ENCODE measurements at regions not wholly inside any gene's neighbourhood (a gene's known extent, or its start where the extent isn't known, plus 50 kb on each side); places are given as distances from the start of the nearest gene placed in this dataset.
"Not testable (repeated sequence)": the region's sequence is repeated elsewhere in the genome, so short reads cannot be mapped to it uniquely, and the experiment has no call there.

DNA sequence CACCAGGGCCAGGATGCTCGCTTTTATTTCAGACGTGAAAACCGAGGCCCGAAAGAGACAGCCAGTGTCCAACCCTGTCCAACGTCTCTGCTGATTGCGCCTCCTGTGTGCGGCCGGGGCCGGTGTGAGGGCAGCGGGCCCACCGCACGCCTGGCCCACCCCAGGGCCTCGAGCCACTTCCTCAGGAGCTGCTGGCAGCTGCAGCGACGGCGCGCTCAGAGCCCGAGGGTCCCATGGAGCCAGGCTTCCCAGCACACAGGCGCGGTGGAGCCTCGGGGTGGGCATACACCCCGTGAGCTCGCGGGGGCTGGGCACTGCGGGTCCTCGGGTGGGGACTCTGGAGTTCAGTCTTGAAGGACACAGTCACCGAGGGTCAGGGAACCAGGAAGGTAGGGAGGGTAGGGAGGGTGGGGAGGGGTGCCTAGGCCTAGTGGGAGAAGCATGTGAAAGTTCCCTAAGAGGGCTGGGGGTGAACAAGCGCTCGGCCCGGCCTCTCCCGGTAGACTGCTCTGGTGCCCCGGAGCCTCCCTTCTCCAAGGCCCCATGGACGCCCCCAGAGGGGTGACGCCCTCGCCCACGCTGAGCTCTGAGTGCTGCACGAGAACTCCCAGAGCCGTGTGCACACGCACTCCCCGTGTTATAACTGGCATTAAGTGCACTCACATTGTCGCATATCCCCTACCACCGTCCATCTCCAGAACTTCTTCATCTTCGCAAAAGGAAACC lies 1547.2 kb downstream of the RPIA start:
- H3K9me3 Mint-ChIP-seq, result not testable (repeated sequence)

DNA sequence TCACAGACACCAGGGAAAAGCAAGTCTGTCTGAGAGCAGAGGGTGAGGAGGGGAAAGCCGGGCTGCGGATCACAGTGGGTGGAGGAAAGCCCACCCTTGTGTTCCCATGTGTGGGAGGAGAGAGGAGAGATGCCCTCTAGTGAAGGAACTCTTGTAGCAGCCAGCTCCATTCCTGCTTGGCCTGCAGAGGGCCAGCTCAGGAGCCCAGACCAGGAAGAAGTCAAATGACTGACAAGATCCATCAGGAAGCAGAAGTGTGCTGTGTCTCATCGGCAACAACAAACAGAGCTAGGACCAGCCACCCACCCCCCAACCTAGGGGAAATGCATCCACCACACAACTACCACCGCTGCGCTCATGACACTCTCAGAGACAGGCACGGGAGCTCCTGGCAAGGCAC lies 1548.3 kb downstream of the RPIA start:
- H3K27me3 ChIP-seq (ENCODE audit: control insufficient read depth in 2 of 2, insufficient read depth in 2 of 2, low read length in 2 of 2); H3K4me1 ChIP-seq (ENCODE audit: control insufficient read depth in 2 of 2, insufficient read depth in 2 of 2, low read length in 2 of 2); H3K27ac Mint-ChIP-seq; H3K36me3 ChIP-seq (ENCODE audit: control insufficient read depth in 2 of 3, insufficient read depth in 3 of 3, low read length in 3 of 3); H3K4me3 Mint-ChIP-seq; H3K9me3 Mint-ChIP-seq; POLR2A ChIA-PET; H3K4me1 Mint-ChIP-seq; H3K27me3 Mint-ChIP-seq; DNase-seq; intact Hi-C loops (cut with micrococcal nuclease); ATAC-seq; CTCF ChIA-PET; H3K4me3 ChIP-seq (ENCODE audit: low read length); H3K36me3 Mint-ChIP-seq; H3K27ac ChIP-seq (ENCODE audit: low read depth, low read length); H3K9me3 ChIP-seq (ENCODE audit: control insufficient read depth in 2 of 3, low read length in 3 of 3): not testable (repeated sequence)

More for the DNA sequence above, 1547.2 kb downstream of the RPIA start:
- H3K27me3 Mint-ChIP-seq; intact Hi-C loops (cut with micrococcal nuclease); CTCF ChIA-PET; H3K36me3 Mint-ChIP-seq; H3K4me3 ChIP-seq (ENCODE audit: low read length); ATAC-seq; H3K27ac ChIP-seq (ENCODE audit: low read depth, low read length); DNase-seq; H3K4me3 Mint-ChIP-seq; H3K4me1 Mint-ChIP-seq; H3K27me3 ChIP-seq (ENCODE audit: control insufficient read depth in 2 of 2, insufficient read depth in 2 of 2, low read length in 2 of 2); H3K36me3 ChIP-seq (ENCODE audit: control insufficient read depth in 2 of 3, insufficient read depth in 3 of 3, low read length in 3 of 3); H3K9me3 ChIP-seq (ENCODE audit: control insufficient read depth in 2 of 3, low read length in 3 of 3); POLR2A ChIA-PET; H3K4me1 ChIP-seq (ENCODE audit: control insufficient read depth in 2 of 2, insufficient read depth in 2 of 2, low read length in 2 of 2): not testable (repeated sequence)
- H3K27ac Mint-ChIP-seq, result peak overlapping the region in 1 of 9 donors; percentile 71

DNA sequence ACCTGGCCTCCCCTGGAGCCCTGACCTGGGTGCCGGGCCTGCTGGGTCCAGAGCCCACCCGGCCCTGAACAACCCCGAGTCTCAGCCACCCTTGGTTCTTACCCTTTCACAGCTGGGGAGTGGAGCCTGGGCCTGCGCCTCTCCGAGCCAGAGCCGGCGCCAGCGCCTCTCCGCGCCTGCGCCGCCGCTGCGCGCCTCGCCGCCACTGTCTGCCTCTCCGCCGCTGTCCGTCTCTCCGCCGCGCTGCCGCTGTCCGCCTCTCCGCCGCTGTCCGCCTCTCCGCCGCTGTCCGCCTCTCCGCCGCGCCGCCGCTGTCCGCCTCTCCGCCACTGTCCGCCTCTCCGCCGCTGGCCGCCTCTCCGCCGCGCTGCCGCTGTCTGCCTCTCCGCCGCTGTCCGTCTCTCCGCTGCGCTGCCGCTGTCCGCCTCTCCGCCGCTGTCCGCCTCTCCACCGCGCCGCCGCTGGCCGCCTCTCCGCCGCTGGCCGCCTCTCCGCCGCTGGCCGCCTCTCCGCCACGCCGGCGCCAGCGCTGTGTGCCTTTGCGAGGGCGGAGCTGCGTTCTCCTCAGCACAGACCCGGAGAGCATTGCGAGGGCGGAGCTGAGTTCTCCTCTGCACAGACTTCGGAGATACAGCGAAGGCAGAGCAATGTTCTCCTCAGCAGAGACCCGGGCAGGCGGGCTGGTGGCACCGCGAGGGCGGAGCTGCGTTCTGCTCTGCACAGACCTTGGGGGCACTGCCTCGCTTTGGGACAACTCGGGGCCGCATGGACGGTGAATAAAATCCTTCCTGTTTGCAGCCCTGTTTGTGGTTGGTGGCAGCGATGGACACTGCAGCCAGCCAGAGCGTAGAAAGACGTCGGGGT lies 1553.7 kb downstream of the RPIA start:
- ATAC-seq; H3K36me3 ChIP-seq (ENCODE audit: control insufficient read depth in 2 of 3, insufficient read depth in 3 of 3, low read length in 3 of 3); H3K4me1 ChIP-seq (ENCODE audit: control insufficient read depth in 2 of 2, insufficient read depth in 2 of 2, low read length in 2 of 2); H3K27ac ChIP-seq (ENCODE audit: low read depth, low read length); H3K27me3 ChIP-seq (ENCODE audit: control insufficient read depth in 2 of 2, insufficient read depth in 2 of 2, low read length in 2 of 2); H3K27ac Mint-ChIP-seq; POLR2A ChIA-PET; H3K9me3 Mint-ChIP-seq; intact Hi-C loops (cut with micrococcal nuclease); H3K4me3 Mint-ChIP-seq; H3K9me3 ChIP-seq (ENCODE audit: control insufficient read depth in 2 of 3, low read length in 3 of 3); H3K4me3 ChIP-seq (ENCODE audit: low read length); H3K27me3 Mint-ChIP-seq; DNase-seq; H3K36me3 Mint-ChIP-seq; CTCF ChIA-PET; H3K4me1 Mint-ChIP-seq: not testable (repeated sequence)

DNA sequence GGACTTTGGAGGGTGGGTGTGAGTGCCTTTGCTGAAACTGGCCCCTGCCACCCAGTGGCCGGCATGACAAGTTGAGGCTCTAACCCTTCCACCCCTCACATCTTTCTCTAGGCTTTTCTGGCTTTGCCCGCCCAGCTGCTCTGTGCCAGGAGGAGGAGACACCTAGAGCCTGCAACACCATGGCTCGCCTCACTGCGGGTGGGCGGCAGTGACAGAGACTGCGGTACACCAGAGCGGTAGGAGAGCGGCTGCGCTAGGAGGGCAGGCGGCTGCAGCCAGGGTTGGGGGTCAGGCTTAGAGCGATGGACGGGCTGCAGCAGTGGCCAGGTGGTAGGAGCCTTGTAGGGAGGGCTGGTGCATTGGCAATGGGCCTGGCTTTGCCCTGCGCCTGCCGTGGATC lies 1556.9 kb downstream of the RPIA start:
- CTCF ChIA-PET; H3K4me1 Mint-ChIP-seq; H3K27ac ChIP-seq (ENCODE audit: low read depth, low read length); intact Hi-C loops (cut with micrococcal nuclease); H3K27me3 ChIP-seq (ENCODE audit: control insufficient read depth in 2 of 2, insufficient read depth in 2 of 2, low read length in 2 of 2); H3K9me3 Mint-ChIP-seq; H3K4me3 Mint-ChIP-seq; H3K9me3 ChIP-seq (ENCODE audit: control insufficient read depth in 2 of 3, low read length in 3 of 3); DNase-seq; H3K4me1 ChIP-seq (ENCODE audit: control insufficient read depth in 2 of 2, insufficient read depth in 2 of 2, low read length in 2 of 2); H3K36me3 ChIP-seq (ENCODE audit: control insufficient read depth in 2 of 3, insufficient read depth in 3 of 3, low read length in 3 of 3); H3K27ac Mint-ChIP-seq; H3K4me3 ChIP-seq (ENCODE audit: low read length); ATAC-seq; H3K27me3 Mint-ChIP-seq; POLR2A ChIA-PET; H3K36me3 Mint-ChIP-seq: not testable (repeated sequence)

DNA sequence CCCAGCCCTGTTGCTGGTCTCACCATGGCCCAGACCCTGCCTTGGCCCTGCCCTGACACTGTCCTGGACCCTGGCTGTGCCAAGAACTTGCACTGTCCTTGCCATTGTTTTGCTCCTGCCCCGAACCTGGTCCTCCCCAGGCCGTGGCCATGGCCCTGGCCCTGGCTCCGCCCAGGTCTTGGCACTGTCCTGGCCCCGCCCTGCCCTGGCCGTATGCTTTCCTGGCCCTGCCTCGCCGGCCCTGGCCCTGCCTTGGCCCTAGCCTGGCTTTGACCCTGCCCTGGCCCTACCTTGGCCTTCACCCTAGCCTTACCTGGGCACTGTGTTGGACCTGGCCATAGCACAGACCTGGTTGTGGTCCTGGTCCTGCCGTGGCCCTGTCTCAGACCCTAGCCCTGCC lies 1558.9 kb downstream of the RPIA start:
- H3K4me3 Mint-ChIP-seq; H3K27ac Mint-ChIP-seq; H3K4me1 Mint-ChIP-seq; H3K27ac ChIP-seq (ENCODE audit: low read depth, low read length); H3K9me3 Mint-ChIP-seq; intact Hi-C loops (cut with micrococcal nuclease); H3K36me3 Mint-ChIP-seq; DNase-seq; POLR2A ChIA-PET; H3K27me3 ChIP-seq (ENCODE audit: control insufficient read depth in 2 of 2, insufficient read depth in 2 of 2, low read length in 2 of 2); CTCF ChIA-PET; H3K9me3 ChIP-seq (ENCODE audit: control insufficient read depth in 2 of 3, low read length in 3 of 3); H3K36me3 ChIP-seq (ENCODE audit: control insufficient read depth in 2 of 3, insufficient read depth in 3 of 3, low read length in 3 of 3); H3K4me1 ChIP-seq (ENCODE audit: control insufficient read depth in 2 of 2, insufficient read depth in 2 of 2, low read length in 2 of 2); H3K4me3 ChIP-seq (ENCODE audit: low read length); ATAC-seq; H3K27me3 Mint-ChIP-seq: not testable (repeated sequence)

DNA sequence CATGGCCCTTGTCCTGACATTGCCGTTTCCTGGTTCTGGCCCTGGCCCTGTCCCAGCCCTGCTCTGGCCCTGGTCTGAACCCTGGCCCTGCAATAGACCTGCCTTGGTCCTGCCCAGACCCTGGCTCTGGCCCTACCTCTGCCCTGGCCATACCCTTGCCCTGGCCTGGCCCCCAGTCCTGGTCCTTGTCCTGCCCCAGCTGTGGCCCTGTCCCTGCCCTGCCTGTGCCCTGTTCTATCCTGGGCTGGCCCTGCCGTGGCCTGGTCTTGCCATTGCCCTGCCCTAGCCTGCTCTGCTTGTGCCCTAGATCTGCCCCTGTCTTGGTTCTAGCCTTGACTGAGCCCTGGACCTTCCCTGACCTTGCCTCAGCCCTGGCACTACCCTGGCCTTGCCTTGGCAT lies 1560.1 kb downstream of the RPIA start:
- ATAC-seq; intact Hi-C loops (cut with micrococcal nuclease); H3K27ac Mint-ChIP-seq; H3K27me3 ChIP-seq (ENCODE audit: control insufficient read depth in 2 of 2, insufficient read depth in 2 of 2, low read length in 2 of 2); H3K4me1 ChIP-seq (ENCODE audit: control insufficient read depth in 2 of 2, insufficient read depth in 2 of 2, low read length in 2 of 2); H3K9me3 ChIP-seq (ENCODE audit: control insufficient read depth in 2 of 3, low read length in 3 of 3); H3K36me3 ChIP-seq (ENCODE audit: control insufficient read depth in 2 of 3, insufficient read depth in 3 of 3, low read length in 3 of 3); H3K27ac ChIP-seq (ENCODE audit: low read depth, low read length); CTCF ChIA-PET; H3K4me3 Mint-ChIP-seq; H3K36me3 Mint-ChIP-seq; POLR2A ChIA-PET; H3K27me3 Mint-ChIP-seq; H3K4me3 ChIP-seq (ENCODE audit: low read length); DNase-seq; H3K4me1 Mint-ChIP-seq: not testable (repeated sequence)
- H3K9me3 Mint-ChIP-seq, result peaks cover 3 to 17% (median 11%) of the 10 kb centered on the region in 11 donors

DNA sequence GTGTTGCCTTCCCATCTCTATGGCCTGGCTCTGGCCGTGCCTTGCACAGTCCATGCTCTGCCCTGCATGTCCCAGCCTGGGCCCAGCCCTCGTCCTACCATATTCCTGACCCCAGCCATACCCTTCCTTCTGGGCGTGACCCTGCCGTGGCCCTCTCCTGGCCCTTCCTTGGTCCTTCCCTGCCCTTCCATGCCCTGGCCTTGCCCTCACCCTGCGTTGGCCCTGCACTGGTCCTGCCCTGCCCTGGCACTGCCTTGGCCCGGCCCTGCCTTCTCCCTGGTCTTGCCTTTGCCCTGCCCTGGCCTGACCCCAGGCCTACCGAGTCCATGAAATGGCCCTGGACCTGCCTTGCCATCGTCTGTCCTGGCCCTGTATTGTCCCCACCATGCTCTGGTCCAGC lies 1561.8 kb downstream of the RPIA start:
- Mint-ChIP-seq H3K36me3 (peaks cover 0 to 14% (median 3%) of the 10 kb centered on the region in 5 donors), H3K9me3 (peaks cover 4 to 32% (median 25%) of the 10 kb centered on the region in 11 donors)
- POLR2A ChIA-PET; H3K36me3 ChIP-seq (ENCODE audit: control insufficient read depth in 2 of 3, insufficient read depth in 3 of 3, low read length in 3 of 3); H3K27me3 Mint-ChIP-seq; H3K4me1 Mint-ChIP-seq; H3K27me3 ChIP-seq (ENCODE audit: control insufficient read depth in 2 of 2, insufficient read depth in 2 of 2, low read length in 2 of 2); H3K4me3 ChIP-seq (ENCODE audit: low read length); H3K4me3 Mint-ChIP-seq; H3K27ac ChIP-seq (ENCODE audit: low read depth, low read length); DNase-seq; intact Hi-C loops (cut with micrococcal nuclease); H3K4me1 ChIP-seq (ENCODE audit: control insufficient read depth in 2 of 2, insufficient read depth in 2 of 2, low read length in 2 of 2); CTCF ChIA-PET; H3K9me3 ChIP-seq (ENCODE audit: control insufficient read depth in 2 of 3, low read length in 3 of 3); H3K27ac Mint-ChIP-seq; ATAC-seq: not testable (repeated sequence)
